Activated CD4-positive, alpha-beta T cell treated with anti-CD3 and anti-CD28 coated beads, Interleukin-2, amount 10 ng/mL, durations not matched to agents 7 days and 5 days (primary cell): ENCODE measurements at regions not wholly inside any gene's neighbourhood (a gene's known extent, or its start where the extent isn't known, plus 50 kb on each side); places are given as distances from the start of the nearest gene placed in this dataset.

ENCODE experiments used
- CTCF ChIA-PET: fragments of 350-600 bp; sonication (Branson Sonifier 250); formaldehyde crosslinking; loops from one replicate; lab custom pipeline; 2021; ENCODE audit warnings: antibody characterized with exemption; lab: Charles Lee
- POLR2A ChIA-PET: fragments of 350-600 bp; sonication (Branson Sonifier 250); formaldehyde crosslinking; loops from one replicate; lab custom pipeline; 2021; ENCODE audit warnings: antibody characterized with exemption; lab: Charles Lee
- DNase-seq: peaks from one replicate; pipeline ENCODE4 v3.0.0-alpha.2; 2020
- H3K27ac Mint-ChIP-seq: one replicate; pipeline ENCODE4 v1.8.0; 2021; ENCODE audit warnings: mild to moderate bottlenecking, moderate library complexity, mixed read lengths
- H3K27me3 Mint-ChIP-seq: one replicate; pipeline ENCODE4 v1.8.0; 2021; ENCODE audit warnings: mixed read lengths
- H3K36me3 Mint-ChIP-seq: one replicate; pipeline ENCODE4 v1.8.0; 2021; ENCODE audit warnings: low read depth, mixed read lengths
- H3K4me1 Mint-ChIP-seq: one replicate; pipeline ENCODE4 v1.8.0; 2021; ENCODE audit warnings: mixed read lengths
- H3K4me3 Mint-ChIP-seq: one replicate; pipeline ENCODE4 v1.8.0; 2021; ENCODE audit warnings: mild to moderate bottlenecking, moderate library complexity, mixed read lengths
- H3K9me3 Mint-ChIP-seq: one replicate; pipeline ENCODE4 v1.8.0; 2021; ENCODE audit warnings: mixed read lengths

DNA sequence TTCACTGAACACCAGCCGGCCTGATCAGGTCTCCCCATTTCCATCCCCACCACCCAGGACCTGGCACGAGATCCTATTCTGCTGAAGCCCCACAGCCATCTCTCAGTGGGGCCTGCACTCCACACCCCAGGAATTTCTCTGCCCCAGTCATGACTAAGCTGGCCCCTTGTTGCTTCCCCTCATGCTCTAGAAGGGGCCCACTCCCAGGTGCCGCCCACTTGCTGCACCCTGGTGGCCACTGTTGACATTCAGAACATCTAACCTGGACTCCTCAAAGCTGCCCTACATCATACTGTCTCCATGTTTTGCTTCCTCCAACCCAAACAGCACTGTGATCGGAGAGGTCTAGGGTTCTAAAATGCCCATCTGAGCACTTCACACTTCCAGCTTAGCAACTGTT lies 90.7 kb upstream of the KLHL29 start:
- POLR2A ChIA-PET, result no interaction called here
- H3K4me3 Mint-ChIP-seq, result no peak overlapping the region
- peaks cover 6% of the 10 kb centered on the region for H3K27me3 Mint-ChIP-seq
- no peaks in the 10 kb centered on the region for H3K36me3 Mint-ChIP-seq
- no peaks in the 10 kb centered on the region for H3K4me1 Mint-ChIP-seq
- CTCF ChIA-PET, result interaction anchor here (0.9 kb wide), 1 partner anchor 9 kb away, joined by 4 read pairs; no protein-coding TSS in a partner anchor
- no peak overlapping the region for H3K27ac Mint-ChIP-seq
- H3K9me3 Mint-ChIP-seq, result no peaks in the 10 kb centered on the region
- DNase-seq, result no peak

DNA sequence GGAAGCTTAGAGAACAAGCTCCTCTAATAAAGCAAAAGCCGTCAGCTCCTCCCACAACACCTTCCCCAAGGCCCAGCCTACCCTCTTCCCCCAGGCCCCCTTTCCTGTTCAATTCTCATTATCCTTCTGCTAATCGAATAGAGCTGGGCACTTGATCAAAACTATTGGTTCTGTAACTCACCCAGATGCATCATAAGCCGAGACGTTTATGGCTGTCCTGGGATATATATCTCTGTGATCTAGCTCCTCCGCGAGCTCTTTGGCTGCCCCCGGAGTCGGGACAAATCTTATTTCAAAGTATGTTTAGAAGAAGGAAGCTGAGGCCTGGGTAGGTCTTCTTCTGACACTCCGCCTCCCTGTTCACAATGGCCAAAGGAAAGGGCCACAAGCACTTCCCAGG lies 88.3 kb upstream of the KLHL29 start:
- no peak for DNase-seq
- Mint-ChIP-seq H3K36me3 (no peaks in the 10 kb centered on the region), H3K4me3 (no peak overlapping the region), H3K9me3 (no peaks in the 10 kb centered on the region), H3K4me1 (no peaks in the 10 kb centered on the region), H3K27me3 (peaks cover 2% of the 10 kb centered on the region), H3K27ac (no peak overlapping the region)
- ChIA-PET CTCF (no interaction called here), POLR2A (no interaction called here)

DNA sequence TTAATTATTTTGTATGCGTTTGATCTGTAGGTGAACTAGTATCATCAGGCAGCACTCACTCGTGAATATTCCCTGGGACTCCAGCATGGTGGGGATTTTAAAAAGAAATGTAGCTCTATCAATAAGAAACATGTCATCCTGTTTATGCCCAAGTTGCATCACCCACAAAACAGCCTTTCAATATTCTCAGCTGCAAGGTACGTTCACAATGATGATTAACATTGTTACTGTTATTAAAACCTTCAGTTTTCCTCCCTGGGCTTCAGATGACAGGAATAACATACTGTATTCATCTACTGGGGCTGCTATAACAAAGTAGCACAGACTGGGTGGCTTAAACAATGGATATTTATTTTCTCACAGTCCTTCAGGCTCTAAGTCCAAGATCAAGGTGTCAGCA lies 87.9 kb upstream of the KLHL29 start:
- peaks cover 2% of the 10 kb centered on the region for H3K27me3 Mint-ChIP-seq

DNA sequence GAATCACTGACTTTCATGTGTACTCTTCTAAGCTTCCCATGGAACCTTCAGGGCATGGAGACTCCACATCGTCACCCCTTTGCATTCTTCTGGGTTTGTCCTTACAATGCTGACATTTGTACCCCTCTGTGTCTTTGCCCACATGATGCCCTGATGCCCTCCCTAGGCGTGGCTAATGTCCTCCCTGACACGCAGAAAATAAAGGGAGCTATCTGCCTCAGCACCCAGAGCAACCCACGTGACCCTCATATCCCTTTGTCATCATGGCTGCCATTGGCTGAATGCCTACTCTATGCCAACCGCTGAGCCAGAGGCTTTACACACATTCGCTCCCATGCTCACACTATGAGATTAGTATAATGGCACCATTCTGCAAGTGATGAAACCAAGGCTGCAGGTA lies 86.4 kb upstream of the KLHL29 start:
- Mint-ChIP-seq H3K9me3 (no peaks in the 10 kb centered on the region), H3K27ac (no peak overlapping the region), H3K27me3 (peaks cover 2% of the 10 kb centered on the region), H3K4me3 (no peak overlapping the region), H3K4me1 (peaks cover 4% of the 10 kb centered on the region), H3K36me3 (no peaks in the 10 kb centered on the region)
- ChIA-PET CTCF (no interaction called here), POLR2A (no interaction called here)
- no peak for DNase-seq

More for the DNA sequence above, 87.9 kb upstream of the KLHL29 start:
- no peaks in the 10 kb centered on the region for H3K4me1 Mint-ChIP-seq
- H3K9me3 Mint-ChIP-seq, result no peaks in the 10 kb centered on the region
- no peak for DNase-seq
- CTCF ChIA-PET, result no interaction called here
- no peak overlapping the region for H3K4me3 Mint-ChIP-seq
- POLR2A ChIA-PET, result no interaction called here
- no peaks in the 10 kb centered on the region for H3K36me3 Mint-ChIP-seq
- H3K27ac Mint-ChIP-seq, result no peak overlapping the region

DNA sequence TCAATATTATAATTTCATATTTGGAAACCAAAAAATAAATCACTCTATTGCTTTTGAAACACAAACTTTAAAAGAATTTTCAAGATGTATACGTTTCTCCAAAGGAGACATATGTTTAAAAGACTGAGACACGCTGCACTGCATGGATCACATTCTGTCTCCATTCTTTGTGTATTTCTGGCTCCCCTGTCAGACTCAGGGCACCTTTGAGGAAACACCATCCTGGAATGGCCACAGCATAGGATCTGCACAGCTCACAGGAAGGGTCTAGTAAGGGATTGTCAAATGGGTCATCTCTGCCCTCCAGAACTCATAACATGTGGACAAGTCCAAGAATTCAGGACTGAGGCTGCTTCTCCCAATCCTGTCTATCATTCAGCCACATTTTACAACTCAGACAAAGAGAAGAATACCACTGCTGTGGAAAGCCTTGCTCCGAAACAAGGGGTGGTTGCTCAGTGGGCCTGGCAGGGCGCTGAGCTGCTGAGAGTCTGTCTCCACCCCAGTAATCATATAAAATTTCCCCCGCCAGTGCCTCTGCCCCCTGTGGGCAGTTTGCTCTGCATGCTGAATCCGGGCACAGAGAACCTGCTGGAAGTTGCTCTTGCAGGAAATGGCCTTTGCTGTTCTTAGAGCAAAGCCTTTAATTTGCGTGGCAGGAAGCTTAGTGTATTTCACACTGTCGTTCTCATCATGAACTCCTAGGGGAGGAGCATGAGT lies 85.3 kb upstream of the KLHL29 start:
- Mint-ChIP-seq H3K9me3 (no peaks in the 10 kb centered on the region), H3K4me3 (no peak overlapping the region), H3K4me1 (peaks cover 4% of the 10 kb centered on the region), H3K36me3 (no peaks in the 10 kb centered on the region), H3K27ac (no peak overlapping the region), H3K27me3 (peaks cover 8% of the 10 kb centered on the region)
- no peak for DNase-seq
- CTCF ChIA-PET, result interaction anchor here (1.7 kb wide), 1 partner anchor 13 kb away, joined by 4 read pairs; no protein-coding TSS in a partner anchor
- POLR2A ChIA-PET, result no interaction called here

DNA sequence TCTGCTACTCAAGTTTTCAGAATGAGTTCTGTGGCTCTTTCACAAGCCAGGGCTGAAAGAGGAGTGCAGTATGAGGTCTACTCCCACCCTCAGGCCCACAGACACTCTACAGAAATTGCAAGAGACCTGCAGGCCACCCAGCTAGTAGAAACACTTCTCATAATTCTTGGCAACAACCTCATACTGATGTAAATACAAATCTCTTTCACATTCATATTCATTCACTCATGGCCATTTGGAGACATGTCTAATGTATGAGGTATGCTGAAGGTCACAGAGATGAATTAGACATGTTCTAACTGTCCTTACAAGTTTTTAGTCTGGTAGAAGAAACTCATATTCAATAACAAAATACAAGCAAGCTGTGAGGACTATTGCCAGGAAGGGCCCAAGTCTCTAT lies 83.8 kb upstream of the KLHL29 start:
- Mint-ChIP-seq H3K27ac (no peak overlapping the region), H3K4me1 (peaks cover 4% of the 10 kb centered on the region), H3K9me3 (no peaks in the 10 kb centered on the region), H3K36me3 (no peaks in the 10 kb centered on the region), H3K27me3 (peaks cover 16% of the 10 kb centered on the region), H3K4me3 (no peak overlapping the region)
- no peak for DNase-seq
- POLR2A ChIA-PET, result no interaction called here
- CTCF ChIA-PET, result no interaction called here

DNA sequence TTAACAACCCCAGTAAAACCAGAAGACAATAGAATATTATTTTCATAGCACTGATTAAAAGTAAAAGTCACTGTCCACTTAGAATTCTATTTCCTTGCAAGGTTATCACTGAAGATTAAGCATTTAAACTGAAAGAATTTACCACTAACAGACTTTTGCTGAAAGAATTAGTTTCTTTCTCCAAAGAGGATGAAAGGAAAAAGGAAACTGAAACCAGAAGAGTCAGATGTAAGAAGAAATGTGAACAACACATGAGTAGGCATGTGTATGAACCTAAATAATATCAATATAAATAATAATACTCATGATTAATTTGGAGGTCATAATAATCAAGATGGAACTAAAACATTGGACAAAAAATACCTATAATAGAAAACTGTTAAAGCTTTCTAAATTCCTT lies 82.4 kb upstream of the KLHL29 start:
- ChIA-PET POLR2A (no interaction called here), CTCF (no interaction called here)
- H3K4me1 Mint-ChIP-seq, result peaks cover 4% of the 10 kb centered on the region
- DNase-seq, result no peak
- no peak overlapping the region for H3K27ac Mint-ChIP-seq
- H3K36me3 Mint-ChIP-seq, result no peaks in the 10 kb centered on the region
- H3K27me3 Mint-ChIP-seq, result peaks cover 17% of the 10 kb centered on the region
- no peak overlapping the region for H3K4me3 Mint-ChIP-seq
- no peaks in the 10 kb centered on the region for H3K9me3 Mint-ChIP-seq

DNA sequence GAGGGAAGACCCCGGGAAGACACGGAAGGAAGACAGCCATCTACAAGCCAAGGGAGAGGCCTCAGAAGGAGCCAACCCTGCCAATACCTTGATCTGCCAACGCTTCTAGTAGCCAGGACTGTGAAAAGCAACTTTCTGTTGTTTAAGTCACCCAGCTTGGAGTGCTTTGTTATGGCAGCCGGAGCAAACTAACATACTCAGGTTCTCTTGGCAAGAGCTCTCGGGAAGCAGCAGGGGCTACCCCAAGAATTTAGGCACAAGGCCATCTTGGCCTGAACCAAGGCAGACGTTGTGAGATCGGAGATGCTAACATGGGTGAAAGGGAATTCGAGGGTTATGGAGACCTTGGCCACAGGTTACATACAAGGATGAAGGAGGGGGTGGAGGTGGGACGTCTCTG lies 78.6 kb upstream of the KLHL29 start:
- no peaks in the 10 kb centered on the region for H3K36me3 Mint-ChIP-seq
- H3K4me3 Mint-ChIP-seq, result no peak overlapping the region
- ChIA-PET POLR2A (no interaction called here), CTCF (no interaction called here)
- H3K27ac Mint-ChIP-seq, result no peak overlapping the region
- no peak for DNase-seq
- H3K4me1 Mint-ChIP-seq, result peaks cover 4% of the 10 kb centered on the region
- H3K27me3 Mint-ChIP-seq, result peaks cover 17% of the 10 kb centered on the region
- no peaks in the 10 kb centered on the region for H3K9me3 Mint-ChIP-seq

DNA sequence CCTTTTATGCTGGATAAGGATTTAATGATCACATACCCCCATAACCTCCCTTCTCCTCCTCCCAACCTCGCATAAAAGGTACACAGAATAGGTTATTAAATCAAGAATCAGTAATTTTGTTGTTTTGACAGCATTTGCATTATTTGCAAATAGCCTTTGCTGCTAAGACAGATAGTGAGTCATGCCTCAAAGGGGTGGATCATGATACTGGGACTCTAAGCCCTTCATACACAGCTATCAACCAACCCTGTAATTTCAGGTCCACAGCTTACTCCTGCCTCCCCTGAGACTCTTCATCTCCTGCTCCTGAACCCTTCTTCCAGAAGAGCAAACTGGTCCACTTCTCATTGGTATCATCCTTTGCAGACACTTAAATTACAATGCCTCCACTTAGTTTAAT lies 73.8 kb upstream of the KLHL29 start:
- no peak overlapping the region for H3K4me3 Mint-ChIP-seq

DNA sequence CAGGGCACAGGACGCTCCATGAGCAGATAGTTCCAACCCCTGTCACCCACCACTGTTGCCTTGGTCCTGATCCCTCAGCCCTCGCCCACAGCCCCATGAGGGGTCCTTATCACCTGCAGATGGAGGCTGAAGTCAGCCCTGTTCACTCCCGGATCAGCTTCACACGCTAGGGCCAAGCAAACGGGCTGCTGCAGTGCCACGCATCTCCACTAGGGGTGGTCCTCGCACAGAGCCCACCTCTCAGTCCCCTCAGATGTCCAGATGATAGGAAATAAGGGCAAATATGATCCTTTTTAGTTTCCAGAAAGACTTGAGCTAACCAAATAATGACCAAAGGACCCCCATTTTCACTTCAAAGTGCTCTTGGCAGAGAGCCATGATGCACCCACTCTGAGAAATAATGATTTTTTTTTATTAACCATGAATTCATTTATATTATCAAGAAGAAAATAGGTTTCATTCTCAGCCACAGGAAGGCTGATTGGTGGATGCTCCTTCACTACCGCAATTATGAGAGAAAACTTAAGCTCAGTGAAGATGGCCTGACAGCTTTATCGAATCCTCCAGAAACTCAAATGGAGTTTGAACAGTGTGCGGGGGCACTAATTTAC lies 71.9 kb upstream of the KLHL29 start:
- no peaks in the 10 kb centered on the region for H3K36me3 Mint-ChIP-seq
- no peaks in the 10 kb centered on the region for H3K9me3 Mint-ChIP-seq
- peak; percentile 10 for DNase-seq
- no peak overlapping the region for H3K4me3 Mint-ChIP-seq
- peaks cover 8% of the 10 kb centered on the region for H3K27me3 Mint-ChIP-seq
- POLR2A ChIA-PET, result no interaction called here
- no peaks in the 10 kb centered on the region for H3K4me1 Mint-ChIP-seq
- H3K27ac Mint-ChIP-seq, result no peak overlapping the region
- CTCF ChIA-PET, result interaction anchor here (1.7 kb wide), 1 partner anchor 11 kb away, joined by 4 read pairs; no protein-coding TSS in a partner anchor

More for the DNA sequence above, 73.8 kb upstream of the KLHL29 start:
- no peaks in the 10 kb centered on the region for H3K4me1 Mint-ChIP-seq
- H3K27ac Mint-ChIP-seq, result no peak overlapping the region
- CTCF ChIA-PET, result no interaction called here
- H3K9me3 Mint-ChIP-seq, result no peaks in the 10 kb centered on the region
- DNase-seq, result no peak
- no peaks in the 10 kb centered on the region for H3K36me3 Mint-ChIP-seq
- POLR2A ChIA-PET, result no interaction called here
- H3K27me3 Mint-ChIP-seq, result peaks cover 6% of the 10 kb centered on the region

DNA sequence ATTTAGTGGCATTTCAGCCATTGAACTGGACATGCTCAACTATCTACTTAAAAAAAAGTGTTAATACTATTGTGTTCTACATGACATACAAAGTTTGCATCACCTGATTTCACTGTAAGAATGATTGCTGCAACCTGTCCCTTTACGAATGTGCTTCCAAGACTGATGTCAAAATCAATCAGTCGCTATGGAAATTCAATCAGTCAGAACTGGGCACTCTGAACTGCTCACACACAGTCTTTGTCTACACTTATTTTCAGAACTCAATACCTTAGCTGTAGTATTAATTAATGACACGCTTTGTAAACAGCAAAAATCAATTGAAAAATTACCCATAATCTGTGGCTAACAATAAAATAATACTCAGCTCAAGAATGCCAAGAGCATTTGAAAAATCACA lies 70.3 kb upstream of the KLHL29 start:
- Mint-ChIP-seq H3K27ac (no peak overlapping the region), H3K4me3 (no peak overlapping the region), H3K36me3 (no peaks in the 10 kb centered on the region), H3K4me1 (no peaks in the 10 kb centered on the region), H3K9me3 (no peaks in the 10 kb centered on the region), H3K27me3 (peaks cover 8% of the 10 kb centered on the region)
- CTCF ChIA-PET, result no interaction called here
- POLR2A ChIA-PET, result no interaction called here
- no peak for DNase-seq

DNA sequence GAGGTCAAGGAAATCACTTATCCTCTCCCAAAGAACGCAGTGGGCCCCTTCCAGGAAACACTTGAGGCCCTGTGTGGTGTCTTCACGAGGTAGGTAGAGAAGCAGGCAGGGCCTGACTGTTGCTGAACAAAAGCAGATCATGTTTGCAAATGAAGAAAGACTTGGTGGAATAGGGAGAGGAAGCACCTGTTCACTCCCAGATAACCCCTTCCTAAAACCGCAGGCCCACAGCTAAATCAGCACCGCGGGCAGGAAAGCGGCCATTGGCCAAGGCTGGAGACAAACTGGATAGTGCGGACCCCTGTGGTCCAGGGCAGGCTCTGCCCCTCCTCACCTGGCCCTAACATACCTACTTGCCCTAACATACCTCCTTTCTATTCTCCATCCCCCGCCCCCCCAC lies 64.9 kb upstream of the KLHL29 start:
- ChIA-PET POLR2A (no interaction called here), CTCF (no interaction called here)
- no peaks in the 10 kb centered on the region for H3K4me1 Mint-ChIP-seq
- H3K9me3 Mint-ChIP-seq, result no peaks in the 10 kb centered on the region
- no peak overlapping the region for H3K27ac Mint-ChIP-seq
- peaks cover 20% of the 10 kb centered on the region for H3K27me3 Mint-ChIP-seq
- no peak overlapping the region for H3K4me3 Mint-ChIP-seq
- no peaks in the 10 kb centered on the region for H3K36me3 Mint-ChIP-seq
- DNase-seq, result no peak

DNA sequence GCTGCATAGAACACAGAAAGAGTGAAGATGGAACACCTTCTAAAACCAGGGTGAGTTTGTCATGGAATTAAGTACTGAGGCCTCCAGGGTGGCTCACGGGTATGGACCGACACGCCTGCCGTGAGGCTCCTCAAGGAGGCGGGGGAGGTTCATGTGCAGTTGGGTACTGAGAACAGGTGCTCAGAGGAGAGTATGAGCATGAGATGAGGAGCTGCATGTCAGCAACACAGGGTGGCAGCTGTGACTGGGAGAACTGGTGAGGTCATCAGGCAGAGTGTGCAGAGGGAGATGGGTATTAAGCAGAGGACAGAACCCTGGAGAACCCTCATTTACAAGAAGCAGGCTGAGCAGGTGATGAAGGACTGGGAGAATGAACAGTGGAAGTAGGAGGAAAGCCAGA lies 63.2 kb upstream of the KLHL29 start:
- no peaks in the 10 kb centered on the region for H3K36me3 Mint-ChIP-seq
- DNase-seq, result no peak
- no peaks in the 10 kb centered on the region for H3K4me1 Mint-ChIP-seq
- POLR2A ChIA-PET, result no interaction called here
- no peaks in the 10 kb centered on the region for H3K9me3 Mint-ChIP-seq
- peaks cover 17% of the 10 kb centered on the region for H3K27me3 Mint-ChIP-seq
- no peak overlapping the region for H3K27ac Mint-ChIP-seq
- no peak overlapping the region for H3K4me3 Mint-ChIP-seq
- CTCF ChIA-PET, result interaction anchor here (1.1 to 1.5 kb wide), 2 partner anchors 11 to 15 kb away, joined by 3 read pairs; no protein-coding TSS in a partner anchor
